HAP-1 (cell line): ENCODE measurements at regions not wholly inside any gene's neighbourhood (a gene's known extent, or its start where the extent isn't known, plus 50 kb on each side); places are given as distances from the start of the nearest gene placed in this dataset.

Experiments used
- DNase-seq, 2 experiments: peaks; one replicate each; pipeline ENCODE4 v3.0.0-alpha.2; 2016 to 2020; ENCODE audit warnings: low spot score in 2 of 2
- H3K27me3 ChIP-seq: fragments of 250-450 bp; sonication (Bioruptor Pico); 2 replicates; pipeline ENCODE4 v1.5.1; 2020; ENCODE audit warnings: low read depth, mild to moderate bottlenecking, moderate library complexity
- H3K36me3 ChIP-seq: fragments of 250-450 bp; sonication (Bioruptor Pico); replicated peaks from 2 replicates; pipeline ENCODE4 v1.5.1; 2020; ENCODE audit warnings: mild to moderate bottlenecking
- H3K4me1 ChIP-seq: fragments of 250-450 bp; sonication (Bioruptor Pico); 2 replicates; pipeline ENCODE4 v1.5.1; 2020; ENCODE audit warnings: mild to moderate bottlenecking
- H3K4me3 ChIP-seq: fragments of 250-450 bp; sonication (Bioruptor Pico); 2 replicates; pipeline ENCODE4 v1.5.1; 2020; ENCODE audit warnings: mild to moderate bottlenecking, moderate library complexity
- H3K9me3 ChIP-seq: fragments of 250-450 bp; sonication (Bioruptor Pico); 2 replicates; pipeline ENCODE4 v1.5.1; 2020; ENCODE audit warnings: mild to moderate bottlenecking, moderate library complexity
- in situ Hi-C: fragments of 300-500 bp; cut with MboI; formaldehyde crosslinking; loops from 3 replicates; pipeline ENCODE4 v1.14.3; 2020; ENCODE audit warnings: low sequenced_read_pairs, inconsistent platforms, mixed read lengths

- DNase-seq, result no peak
- peaks cover 15% of the 10 kb centered on the region for H3K4me1 ChIP-seq
- in situ Hi-C loops, result no loop called here
- H3K9me3 ChIP-seq, result no peaks in the 10 kb centered on the region
- H3K4me3 ChIP-seq, result no peak overlapping the region
- H3K27me3 ChIP-seq, result peaks cover 12% of the 10 kb centered on the region
- no peaks in the 10 kb centered on the region for H3K36me3 ChIP-seq
Measured at GRCh38 chr3:117523418-117523817, 813.8 kb downstream of the TUSC7 start.

- H3K9me3 ChIP-seq, result no peaks in the 10 kb centered on the region
- peaks cover 5% of the 10 kb centered on the region; the same call in 1 of the 2 replicates for H3K27me3 ChIP-seq
- no peak overlapping the region for H3K4me3 ChIP-seq
- H3K36me3 ChIP-seq, result no peaks in the 10 kb centered on the region
- peaks cover 9% of the 10 kb centered on the region for H3K4me1 ChIP-seq
- DNase-seq, result no peak
- in situ Hi-C loops, result loop anchor here (25.0 kb wide), 2 partner anchors 513 to 663 kb away; no protein-coding TSS in a partner anchor
Measured at GRCh38 chr3:117524890-117525289, 815.3 kb downstream of the TUSC7 start.

GRCh38 chr3:117526470-117527079 lies 817.0 kb downstream of the TUSC7 start:
- Histone ChIP-seq H3K4me3 (no peak overlapping the region), H3K36me3 (no peaks in the 10 kb centered on the region), H3K4me1 (no peaks in the 10 kb centered on the region), H3K27me3 (peaks cover under 1% of the 10 kb centered on the region; the same call in 1 of the 2 replicates), H3K9me3 (no peaks in the 10 kb centered on the region)
- DNase-seq, result peak; percentile 27 to 62
- in situ Hi-C loops, result loop anchor here (25.0 kb wide), 2 partner anchors 514 to 664 kb away; no protein-coding TSS in a partner anchor

- Histone ChIP-seq H3K4me1 (no peaks in the 10 kb centered on the region), H3K9me3 (no peaks in the 10 kb centered on the region), H3K36me3 (no peaks in the 10 kb centered on the region), H3K27me3 (no peaks in the 10 kb centered on the region), H3K4me3 (no peak overlapping the region)
- DNase-seq, result no peak
- in situ Hi-C loops, result loop anchor here (25.0 kb wide), 2 partner anchors 515 to 665 kb away; no protein-coding TSS in a partner anchor
Measured at GRCh38 chr3:117527346-117527745, 817.8 kb downstream of the TUSC7 start.

GRCh38 chr3:117528688-117529087 lies 819.1 kb downstream of the TUSC7 start:
- no peak for DNase-seq
- Histone ChIP-seq H3K27me3 (0 out of 2 replicates have a peak, but pooled peaks cover 3% of the 10 kb centered on the region), H3K9me3 (no peaks in the 10 kb centered on the region), H3K36me3 (no peaks in the 10 kb centered on the region), H3K4me1 (no peaks in the 10 kb centered on the region), H3K4me3 (no peak overlapping the region)
- in situ Hi-C loops, result loop anchor here (25.0 kb wide), 2 partner anchors 516 to 666 kb away; no protein-coding TSS in a partner anchor

- no peak for DNase-seq
- Histone ChIP-seq H3K9me3 (no peaks in the 10 kb centered on the region), H3K4me3 (no peak overlapping the region), H3K4me1 (no peaks in the 10 kb centered on the region), H3K27me3 (0 out of 2 replicates have a peak, but pooled peaks cover 3% of the 10 kb centered on the region), H3K36me3 (no peaks in the 10 kb centered on the region)
- in situ Hi-C loops, result loop anchor here (25.0 kb wide), 2 partner anchors 519 to 669 kb away; no protein-coding TSS in a partner anchor
Measured at GRCh38 chr3:117531078-117531767, 821.6 kb downstream of the TUSC7 start.

- no peak for DNase-seq
- no peaks in the 10 kb centered on the region for H3K4me1 ChIP-seq
- H3K4me3 ChIP-seq, result no peak overlapping the region
- H3K36me3 ChIP-seq, result no peaks in the 10 kb centered on the region
- in situ Hi-C loops, result loop anchor here (25.0 kb wide), 2 partner anchors 520 to 670 kb away; no protein-coding TSS in a partner anchor
- no peaks in the 10 kb centered on the region for H3K9me3 ChIP-seq
- 0 out of 2 replicates have a peak, but pooled peaks cover 3% of the 10 kb centered on the region for H3K27me3 ChIP-seq
Measured at GRCh38 chr3:117532268-117532667, 822.7 kb downstream of the TUSC7 start.

GRCh38 chr3:117534138-117534537 lies 824.6 kb downstream of the TUSC7 start:
- DNase-seq, result no peak
- H3K27me3 ChIP-seq, result 0 out of 2 replicates have a peak, but pooled peaks cover 3% of the 10 kb centered on the region
- no peak overlapping the region for H3K4me3 ChIP-seq
- in situ Hi-C loops, result loop anchor here (25.0 kb wide), 2 partner anchors 522 to 672 kb away; no protein-coding TSS in a partner anchor
- no peaks in the 10 kb centered on the region for H3K4me1 ChIP-seq
- H3K36me3 ChIP-seq, result no peaks in the 10 kb centered on the region
- H3K9me3 ChIP-seq, result no peaks in the 10 kb centered on the region

- Histone ChIP-seq H3K4me1 (no peaks in the 10 kb centered on the region), H3K36me3 (no peaks in the 10 kb centered on the region), H3K9me3 (no peaks in the 10 kb centered on the region), H3K27me3 (0 out of 2 replicates have a peak, but pooled peaks cover 3% of the 10 kb centered on the region), H3K4me3 (no peak overlapping the region)
- in situ Hi-C loops, result loop anchor here (25.0 kb wide), 2 partner anchors 524 to 674 kb away; no protein-coding TSS in a partner anchor
- DNase-seq, result no peak
Measured at GRCh38 chr3:117536006-117536405, 826.4 kb downstream of the TUSC7 start.

GRCh38 chr3:117537949-117538348 lies 828.4 kb downstream of the TUSC7 start:
- in situ Hi-C loops, result loop anchor here (25.0 kb wide), 2 partner anchors 526 to 676 kb away; no protein-coding TSS in a partner anchor
- Histone ChIP-seq H3K9me3 (no peaks in the 10 kb centered on the region), H3K27me3 (0 out of 2 replicates have a peak, but pooled peaks cover 3% of the 10 kb centered on the region), H3K4me3 (no peak overlapping the region), H3K4me1 (no peaks in the 10 kb centered on the region), H3K36me3 (no peaks in the 10 kb centered on the region)
- DNase-seq, result no peak

GRCh38 chr3:117539729-117540128 lies 830.1 kb downstream of the TUSC7 start:
- no peak for DNase-seq
- Histone ChIP-seq H3K4me1 (no peaks in the 10 kb centered on the region), H3K27me3 (no peaks in the 10 kb centered on the region), H3K9me3 (no peaks in the 10 kb centered on the region), H3K36me3 (no peaks in the 10 kb centered on the region), H3K4me3 (no peak overlapping the region)
- in situ Hi-C loops, result loop anchor here (25.0 kb wide), 2 partner anchors 527 to 677 kb away; no protein-coding TSS in a partner anchor

- Histone ChIP-seq H3K27me3 (no peaks in the 10 kb centered on the region), H3K4me3 (no peak overlapping the region), H3K4me1 (no peaks in the 10 kb centered on the region), H3K36me3 (no peaks in the 10 kb centered on the region), H3K9me3 (no peaks in the 10 kb centered on the region)
- no peak for DNase-seq
- in situ Hi-C loops, result loop anchor here (25.0 kb wide), 2 partner anchors 528 to 678 kb away; no protein-coding TSS in a partner anchor
Measured at GRCh38 chr3:117540597-117540996, 831.0 kb downstream of the TUSC7 start.

- in situ Hi-C loops, result loop anchor here (25.0 kb wide), 2 partner anchors 529 to 679 kb away; no protein-coding TSS in a partner anchor
- no peaks in the 10 kb centered on the region for H3K4me1 ChIP-seq
- H3K36me3 ChIP-seq, result no peaks in the 10 kb centered on the region
- H3K27me3 ChIP-seq, result no peaks in the 10 kb centered on the region
- no peak overlapping the region for H3K4me3 ChIP-seq
- H3K9me3 ChIP-seq, result no peaks in the 10 kb centered on the region
- DNase-seq, result no peak
Measured at GRCh38 chr3:117541721-117542120, 832.1 kb downstream of the TUSC7 start.
